ENCODE measurements at regions not wholly inside any gene's neighbourhood (a gene's known extent, or its start where the extent isn't known, plus 50 kb on each side); places are given as distances from the start of the nearest gene placed in this dataset.
"Not testable (repeated sequence)": the region's sequence is repeated elsewhere in the genome, so short reads cannot be mapped to it uniquely, and the experiment has no call there.

DNA sequence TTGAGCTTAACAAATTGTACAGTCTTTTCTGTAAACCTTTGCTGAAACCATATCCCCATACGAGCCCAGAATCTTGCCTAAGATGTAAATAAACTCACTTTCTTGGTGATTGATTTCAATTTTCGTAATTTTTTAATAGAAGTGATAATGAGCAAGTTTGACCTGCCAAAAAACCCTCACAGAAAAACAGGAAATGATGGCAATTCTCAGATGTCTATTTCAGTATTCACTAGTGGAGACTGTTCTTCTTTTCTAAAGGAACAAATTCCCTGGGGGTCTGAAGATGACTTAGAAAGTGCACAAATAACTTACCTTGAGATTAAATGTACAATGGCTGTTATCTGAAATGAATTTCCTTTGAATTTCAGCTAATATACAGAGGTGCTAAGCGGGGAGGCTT lies 116.5 kb upstream of the CMC1 start:
- ChIA-PET CTCF (interaction anchor here (0.9 kb wide), 1 partner anchor 274 kb away, joined by 3 read pairs; no protein-coding TSS in a partner anchor), POLR2A (no interaction called here)

DNA sequence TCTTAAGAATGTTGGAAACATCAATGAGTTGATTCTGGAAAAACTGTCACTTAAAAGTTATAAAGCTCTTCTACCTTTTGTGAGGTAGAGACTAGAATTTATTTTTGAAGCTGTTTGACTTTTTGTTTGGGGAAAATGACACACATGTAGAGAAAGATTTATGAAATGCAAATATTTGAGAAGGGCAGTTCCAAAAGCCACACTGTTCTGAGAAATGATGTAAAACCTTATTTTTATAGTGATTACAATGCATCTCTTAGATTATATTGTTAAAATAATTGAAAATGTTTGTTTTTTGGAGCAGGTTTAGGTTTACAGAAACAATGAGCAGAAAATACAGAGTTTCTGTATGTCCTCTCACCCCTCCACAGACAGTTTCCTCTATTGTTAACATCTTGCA lies 116.1 kb upstream of the CMC1 start:
- CTCF ChIA-PET, result interaction anchor here (0.9 kb wide), 1 partner anchor 274 kb away, joined by 3 read pairs; no protein-coding TSS in a partner anchor
- POLR2A ChIA-PET, result no interaction called here

- ChIA-PET POLR2A (no interaction called here), CTCF (no interaction called here)
Measured at GRCh38 chr3:28130836-28131235, 110.6 kb upstream of the CMC1 start.

DNA sequence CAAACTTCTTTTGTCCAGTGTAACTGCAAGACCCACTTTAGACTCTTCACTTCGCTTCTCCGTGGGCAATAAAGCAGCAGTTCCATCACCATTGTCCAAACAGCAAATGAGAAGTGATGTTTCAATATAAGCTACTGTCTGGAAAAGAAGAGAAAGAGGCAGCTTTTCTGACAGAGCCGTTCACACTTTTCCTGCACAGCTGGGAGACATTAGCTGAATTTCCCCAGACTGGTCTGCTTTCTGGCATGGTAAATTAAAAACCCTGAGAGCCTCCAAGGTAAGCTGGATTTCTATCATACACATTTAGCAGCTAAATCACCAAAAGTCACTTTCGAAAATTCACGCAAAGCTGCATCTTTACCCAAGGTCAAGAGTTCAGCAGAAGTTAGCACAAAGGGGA lies 108.5 kb upstream of the CMC1 start:
- ChIA-PET CTCF (no interaction called here), POLR2A (no interaction called here)

GRCh38 chr3:28134198-28134597 lies 107.2 kb upstream of the CMC1 start:
- CTCF ChIA-PET, result no interaction called here
- POLR2A ChIA-PET, result no interaction called here

DNA sequence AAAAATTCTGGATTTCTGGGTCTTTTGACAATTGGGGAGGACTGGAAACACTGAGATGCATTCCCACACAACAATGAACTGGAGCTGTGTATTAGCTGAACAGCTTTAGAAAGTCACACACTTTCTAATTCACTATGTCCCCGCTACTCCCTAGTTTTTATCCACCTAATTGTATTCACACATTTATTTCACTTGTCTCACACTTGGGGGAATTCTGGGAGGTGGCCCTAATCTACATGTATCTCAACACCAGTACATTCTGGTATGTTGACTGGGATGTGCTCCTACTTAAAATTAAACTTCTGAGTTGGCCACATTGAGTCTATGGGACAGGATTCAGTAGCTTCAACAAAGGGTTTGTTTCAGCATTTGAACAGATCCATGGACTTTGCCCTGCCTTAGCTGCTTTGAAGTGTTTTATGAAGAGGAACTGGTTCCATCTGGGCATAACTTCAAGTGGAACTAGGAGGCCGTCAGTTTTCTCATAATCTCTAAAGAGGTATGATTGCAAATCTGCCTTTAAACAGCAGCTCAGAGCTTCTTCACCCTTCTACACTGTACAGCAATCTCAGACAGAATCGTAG lies 106.5 kb upstream of the CMC1 start:
- ChIA-PET CTCF (no interaction called here), POLR2A (no interaction called here)

- ChIA-PET POLR2A (no interaction called here), CTCF (no interaction called here)
Measured at GRCh38 chr3:28136607-28137216, 104.7 kb upstream of the CMC1 start.

GRCh38 chr3:28138043-28138610 lies 103.3 kb upstream of the CMC1 start:
- ChIA-PET CTCF (no interaction called here), POLR2A (no interaction called here)

DNA sequence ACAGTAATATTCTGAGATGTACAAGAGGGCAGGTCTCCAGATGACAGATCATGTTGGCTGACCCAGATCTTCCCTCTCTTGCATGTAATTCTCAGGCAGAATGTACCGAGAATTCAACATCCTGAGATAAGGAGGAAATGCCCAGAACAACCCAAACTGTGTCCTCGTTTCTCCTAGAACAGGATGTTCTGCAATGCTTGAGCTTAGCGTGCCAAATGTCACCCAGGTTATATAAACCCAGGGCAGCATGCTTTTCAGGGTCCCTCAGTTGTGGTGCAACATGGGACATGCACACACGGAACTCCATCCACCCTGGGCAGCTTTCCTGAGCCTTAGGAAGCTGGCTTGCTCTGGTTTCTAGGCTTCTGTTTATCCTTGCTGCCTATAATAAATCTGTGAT lies 102.1 kb upstream of the CMC1 start:
- ChIA-PET CTCF (no interaction called here), POLR2A (no interaction called here)

DNA sequence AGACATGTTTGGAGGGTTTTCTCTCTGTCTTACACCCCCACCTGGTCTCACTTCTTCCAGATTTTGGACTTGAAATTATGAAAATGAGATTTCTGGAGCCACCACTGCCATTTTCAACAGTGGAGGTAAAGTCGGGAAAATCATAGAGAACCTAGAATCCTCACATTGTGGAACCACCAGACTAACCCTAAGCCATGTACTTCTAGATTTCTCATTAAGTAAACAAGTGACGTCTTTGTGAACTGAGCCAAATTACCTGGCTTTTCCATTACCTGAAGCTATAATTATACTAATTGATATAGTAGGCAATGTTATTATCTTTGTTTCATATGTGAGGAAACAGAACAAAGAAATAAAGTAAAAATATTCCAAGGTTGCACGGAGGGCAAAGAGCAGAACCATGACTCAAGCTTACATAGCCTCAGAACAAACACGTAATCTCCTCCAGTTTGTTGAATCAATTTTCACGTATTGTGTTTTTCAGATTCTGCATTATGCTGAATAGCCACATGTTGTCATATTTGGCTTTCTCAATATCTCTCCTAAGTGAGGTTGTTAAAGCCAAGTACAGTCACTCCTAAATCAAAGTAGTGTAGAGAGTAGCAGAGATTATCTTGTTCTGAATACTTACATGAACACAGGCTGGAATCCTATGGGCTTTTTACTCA lies 101.3 kb upstream of the CMC1 start:
- CTCF ChIA-PET, result no interaction called here
- POLR2A ChIA-PET, result no interaction called here

DNA sequence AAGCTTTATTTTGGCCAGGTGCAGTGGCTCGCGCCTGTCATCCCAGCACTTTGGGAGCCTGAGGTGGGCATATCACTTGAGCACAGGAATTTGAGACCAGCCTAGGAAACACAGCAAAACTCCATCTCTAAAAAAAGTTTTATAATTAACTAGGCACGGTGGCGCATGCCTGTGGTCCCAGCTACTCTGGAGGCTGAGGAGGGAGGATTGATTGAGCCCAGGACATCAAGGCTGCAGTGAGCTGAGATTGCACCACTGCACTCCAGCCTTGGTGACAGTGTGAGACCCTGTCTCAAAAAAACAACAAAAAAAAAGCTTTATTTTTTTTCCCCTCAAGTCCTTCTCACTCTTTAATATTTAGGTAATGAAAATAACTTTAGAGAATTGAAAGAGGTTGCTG lies 100.8 kb upstream of the CMC1 start:
- ChIA-PET CTCF (no interaction called here), POLR2A (no interaction called here)

GRCh38 chr3:28149960-28150359 lies 91.5 kb upstream of the CMC1 start:
- CTCF ChIA-PET, result no interaction called here
- POLR2A ChIA-PET, result no interaction called here

GRCh38 chr3:28150465-28151206 lies 90.8 kb upstream of the CMC1 start:
- POLR2A ChIA-PET, result no interaction called here
- CTCF ChIA-PET, result no interaction called here

DNA sequence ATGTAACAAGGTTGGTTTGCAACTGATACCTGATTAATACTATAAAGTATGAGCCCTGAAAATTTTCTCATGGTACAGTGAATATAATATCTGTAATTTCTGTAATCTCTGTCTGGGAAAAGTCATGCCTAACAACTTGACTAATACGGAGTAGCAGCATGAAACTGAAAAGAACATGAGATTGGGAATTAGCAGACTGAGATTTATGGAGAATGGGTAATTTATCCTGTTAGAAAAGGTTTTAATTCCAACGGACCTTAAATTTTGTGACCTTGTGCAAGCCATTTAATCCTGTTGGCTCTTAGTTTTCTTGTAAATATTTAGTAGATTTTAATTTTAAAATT lies 90.2 kb upstream of the CMC1 start:
- POLR2A ChIA-PET, result no interaction called here
- CTCF ChIA-PET, result no interaction called here

GRCh38 chr3:28151608-28152228 lies 89.7 kb upstream of the CMC1 start:
- POLR2A ChIA-PET, result no interaction called here
- CTCF ChIA-PET, result interaction anchor here (0.5 kb wide), 1 partner anchor 10 kb away, joined by 3 read pairs; no protein-coding TSS in a partner anchor

DNA sequence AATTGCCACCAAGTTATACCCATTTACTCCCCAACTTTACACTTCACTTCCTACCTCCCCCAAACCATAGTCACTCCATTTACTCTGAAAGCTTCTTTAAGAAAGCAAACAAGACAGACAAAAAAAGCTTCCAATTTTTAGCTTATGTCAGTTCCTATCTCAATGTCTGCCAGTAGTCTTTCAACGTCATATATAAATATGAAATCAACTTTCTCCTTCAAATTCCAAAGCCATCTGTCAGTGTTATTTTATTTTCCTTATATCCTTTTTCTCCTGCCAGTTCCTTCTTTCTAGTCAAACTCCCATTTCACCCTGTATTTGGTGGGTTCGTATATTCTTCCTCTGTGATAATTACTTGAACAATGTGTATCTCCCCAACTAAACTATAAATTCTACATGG lies 85.8 kb upstream of the CMC1 start:
- CTCF ChIA-PET, result interaction anchor here (0.6 to 0.7 kb wide), 2 partner anchors 11 to 407 kb away, joined by 3 to 4 read pairs; no protein-coding TSS in a partner anchor
- POLR2A ChIA-PET, result no interaction called here

GRCh38 chr3:28156599-28156998 lies 84.8 kb upstream of the CMC1 start:
- CTCF ChIA-PET, result interaction anchor here (0.7 kb wide), 2 partner anchors 408 to 435 kb away, joined by 3 to 4 read pairs; no protein-coding TSS in a partner anchor
- POLR2A ChIA-PET, result not testable (repeated sequence)

DNA sequence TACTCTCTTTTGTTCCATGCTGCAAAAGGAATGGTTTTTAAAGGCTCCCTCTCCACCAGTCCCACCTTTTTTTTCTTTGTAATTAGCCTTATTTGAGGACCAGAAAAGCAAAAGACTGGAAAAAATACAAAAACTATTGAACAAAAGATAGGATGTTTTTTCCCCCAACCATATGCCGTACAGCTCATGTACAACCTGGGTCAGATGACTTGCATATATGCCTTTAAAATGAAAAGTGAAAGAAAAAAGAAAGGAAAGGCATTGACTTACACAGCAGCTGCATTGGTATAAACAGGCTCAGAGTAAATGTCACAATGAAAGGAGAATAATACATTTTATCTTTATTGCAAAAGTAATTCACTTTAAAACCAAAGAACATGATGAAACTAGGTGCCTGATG lies 69.5 kb upstream of the CMC1 start:
- POLR2A ChIA-PET, result no interaction called here
- CTCF ChIA-PET, result no interaction called here

- ChIA-PET POLR2A (no interaction called here), CTCF (no interaction called here)
Measured at GRCh38 chr3:28172748-28173147, 68.7 kb upstream of the CMC1 start.

- CTCF ChIA-PET, result no interaction called here
- POLR2A ChIA-PET, result no interaction called here
Measured at GRCh38 chr3:28173836-28174235, 67.6 kb upstream of the CMC1 start.
